ENCODE measurements at regions not wholly inside any gene's neighbourhood (a gene's known extent, or its start where the extent isn't known, plus 50 kb on each side); places are given as distances from the start of the nearest gene placed in this dataset.

DNA sequence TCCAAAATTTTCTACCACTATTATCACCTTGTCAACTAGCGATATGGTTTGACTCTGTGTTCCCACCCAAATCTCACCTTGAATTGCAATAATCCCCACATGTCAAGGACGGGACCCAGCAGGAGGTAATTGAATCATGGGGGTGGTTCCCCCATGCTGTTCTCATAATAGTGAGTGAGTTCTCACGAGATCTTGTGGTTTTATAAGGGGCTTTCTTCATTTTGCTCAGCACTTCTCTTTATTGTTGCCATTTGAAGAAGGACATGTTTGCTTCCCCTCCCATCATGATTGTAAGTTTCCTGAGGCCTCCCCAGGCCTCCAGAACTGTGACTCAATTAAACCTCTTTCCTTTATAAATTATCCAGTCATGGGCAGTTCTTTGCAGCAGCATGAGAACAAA is 73.5 kb upstream of the ZC3H12C start:
- DNase-seq (ENCODE audit: low read depth) = no peak
- H3K4me3 ChIP-seq (replicated peaks; ENCODE audit: low read depth, low read length) = no peak overlapping the region
- TF ChIP-seq, protein P1, sequence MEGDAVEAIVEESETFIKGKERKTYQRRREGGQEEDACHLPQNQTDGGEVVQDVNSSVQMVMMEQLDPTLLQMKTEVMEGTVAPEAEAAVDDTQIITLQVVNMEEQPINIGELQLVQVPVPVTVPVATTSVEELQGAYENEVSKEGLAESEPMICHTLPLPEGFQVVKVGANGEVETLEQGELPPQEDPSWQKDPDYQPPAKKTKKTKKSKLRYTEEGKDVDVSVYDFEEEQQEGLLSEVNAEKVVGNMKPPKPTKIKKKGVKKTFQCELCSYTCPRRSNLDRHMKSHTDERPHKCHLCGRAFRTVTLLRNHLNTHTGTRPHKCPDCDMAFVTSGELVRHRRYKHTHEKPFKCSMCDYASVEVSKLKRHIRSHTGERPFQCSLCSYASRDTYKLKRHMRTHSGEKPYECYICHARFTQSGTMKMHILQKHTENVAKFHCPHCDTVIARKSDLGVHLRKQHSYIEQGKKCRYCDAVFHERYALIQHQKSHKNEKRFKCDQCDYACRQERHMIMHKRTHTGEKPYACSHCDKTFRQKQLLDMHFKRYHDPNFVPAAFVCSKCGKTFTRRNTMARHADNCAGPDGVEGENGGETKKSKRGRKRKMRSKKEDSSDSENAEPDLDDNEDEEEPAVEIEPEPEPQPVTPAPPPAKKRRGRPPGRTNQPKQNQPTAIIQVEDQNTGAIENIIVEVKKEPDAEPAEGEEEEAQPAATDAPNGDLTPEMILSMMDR (IDR thresholded peaks at IDR 0.05; ENCODE audit: low read length, missing control alignments) = no peak

DNA sequence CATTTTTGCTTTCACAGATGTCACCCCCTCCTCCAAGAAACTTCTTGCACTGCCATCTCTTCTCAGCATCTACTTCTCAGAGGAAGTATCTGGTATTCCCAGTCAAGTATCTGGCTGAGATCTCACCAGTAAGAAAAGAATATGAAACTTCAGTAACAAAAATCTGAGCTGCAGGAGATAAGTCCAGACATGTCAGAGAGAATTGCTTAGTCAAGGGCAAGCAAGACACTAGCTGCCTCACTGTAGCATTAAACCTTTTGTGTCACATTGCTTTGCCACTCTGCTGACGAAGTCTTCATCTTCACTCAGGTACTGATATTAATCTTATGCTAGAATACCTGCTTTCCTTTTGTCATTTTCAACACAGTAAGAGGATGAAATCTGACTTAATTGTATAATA is 70.6 kb upstream of the ZC3H12C start:
- H3K4me3 ChIP-seq (replicated peaks; ENCODE audit: low read depth, low read length) = no peak overlapping the region
- no peak for DNase-seq (ENCODE audit: low read depth)
- TF ChIP-seq, protein P1 (IDR thresholded peaks at IDR 0.05; ENCODE audit: low read length, missing control alignments) = no peak

DNA sequence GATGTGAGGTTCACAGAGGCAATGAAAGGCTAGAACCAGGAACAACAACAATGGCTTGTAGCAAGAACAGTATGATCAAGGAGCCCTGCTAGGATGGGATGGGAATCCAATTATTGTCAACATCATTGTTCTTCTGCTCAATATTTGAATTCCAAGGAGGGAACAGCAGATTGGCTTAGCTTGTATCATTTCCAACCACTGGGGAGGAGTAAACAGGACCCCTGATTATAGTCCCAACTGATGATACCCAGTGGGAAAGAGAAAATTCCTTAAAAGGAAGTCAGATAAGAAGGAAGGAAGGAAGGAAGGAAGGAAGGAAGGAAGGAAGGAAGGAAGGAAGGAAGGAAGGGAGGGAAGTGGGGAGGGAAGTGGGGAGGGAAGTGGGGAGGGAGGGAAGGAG is 69.5 kb upstream of the ZC3H12C start:
- TF ChIP-seq, protein P1 (IDR thresholded peaks at IDR 0.05; ENCODE audit: low read length, missing control alignments) = no peak
- DNase-seq (ENCODE audit: low read depth) = no peak

DNA sequence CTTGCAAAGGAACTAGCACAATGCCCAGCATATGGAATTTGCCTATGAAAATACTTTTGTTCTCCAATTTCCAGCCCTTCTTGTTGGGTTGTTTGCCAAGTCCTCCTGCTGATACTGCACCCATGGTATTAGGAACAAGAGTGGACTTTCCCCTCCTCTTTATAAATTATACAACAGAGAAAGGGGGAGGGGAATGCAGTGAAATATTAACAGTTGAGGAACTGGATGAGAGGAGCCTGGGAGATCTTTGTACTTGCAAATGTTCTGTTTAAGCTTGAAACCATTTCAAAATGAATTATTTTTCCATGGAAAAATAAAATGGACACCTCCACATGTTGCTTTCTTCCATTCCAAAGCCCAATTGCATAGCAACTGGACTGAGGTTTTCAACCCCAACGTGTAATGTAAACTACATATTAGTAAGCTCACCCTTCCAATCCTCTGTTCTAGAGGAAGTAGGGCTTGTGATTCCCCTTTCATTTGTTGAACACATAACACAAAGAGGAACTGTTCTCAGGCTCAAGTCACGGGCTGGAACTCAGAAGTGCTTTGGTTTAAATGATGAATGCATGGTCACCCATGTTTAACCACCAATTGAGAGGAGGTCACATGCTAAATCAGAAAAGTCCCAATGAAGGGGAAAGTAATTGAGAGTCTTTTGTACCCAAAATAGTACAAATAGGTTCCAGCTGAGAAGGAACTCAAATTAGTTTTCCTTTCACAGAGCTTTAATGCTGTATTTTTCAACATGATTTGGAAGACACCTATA is 66.2 kb upstream of the ZC3H12C start:
- no peak overlapping the region for H3K4me3 ChIP-seq (replicated peaks; ENCODE audit: low read depth, low read length)
- TF ChIP-seq, protein P1 (IDR thresholded peaks at IDR 0.05; ENCODE audit: low read length, missing control alignments) = no peak
- DNase-seq (ENCODE audit: low read depth) = no peak

More for the DNA sequence above, 69.5 kb upstream of the ZC3H12C start:
- no peak overlapping the region for H3K4me3 ChIP-seq (replicated peaks; ENCODE audit: low read depth, low read length)

DNA sequence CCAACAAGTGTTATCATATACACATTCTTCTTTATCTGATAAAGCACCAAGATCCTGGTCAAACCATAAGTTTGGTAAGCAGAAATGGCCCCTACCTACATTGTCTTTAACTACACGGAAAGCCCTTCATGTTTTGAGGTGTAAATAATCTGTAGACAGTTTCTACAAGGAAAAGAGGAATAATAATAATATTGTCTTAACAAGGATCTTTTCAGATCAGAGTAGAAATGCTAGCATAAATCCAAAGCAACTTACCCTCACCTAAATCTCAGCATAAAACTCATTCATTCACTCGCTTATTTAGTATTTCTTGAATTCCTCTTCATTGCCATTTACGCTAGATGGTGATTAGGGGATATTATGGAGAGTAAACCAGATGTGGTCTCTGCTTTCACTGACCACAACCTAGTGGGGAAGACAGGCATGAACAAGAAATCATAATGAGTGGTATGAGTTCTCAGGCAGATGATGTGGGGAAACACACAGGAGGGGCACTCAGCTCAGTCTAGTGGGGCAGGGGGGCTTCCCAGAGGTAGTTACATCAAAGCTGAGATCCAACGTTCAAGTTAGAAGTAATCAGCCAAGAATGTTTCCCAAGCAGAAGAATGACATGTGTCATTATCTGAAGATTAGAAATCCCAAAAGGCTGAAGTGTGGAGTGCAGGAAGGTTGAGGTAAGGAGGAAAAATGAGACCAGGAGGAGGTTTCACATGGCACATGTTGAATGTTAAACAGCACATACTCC is 65.4 kb upstream of the ZC3H12C start:
- no peak overlapping the region for H3K4me3 ChIP-seq (replicated peaks; ENCODE audit: low read depth, low read length)
- no peak for DNase-seq (ENCODE audit: low read depth)
- TF ChIP-seq, protein P1 (IDR thresholded peaks at IDR 0.05; ENCODE audit: low read length, missing control alignments) = no peak

DNA sequence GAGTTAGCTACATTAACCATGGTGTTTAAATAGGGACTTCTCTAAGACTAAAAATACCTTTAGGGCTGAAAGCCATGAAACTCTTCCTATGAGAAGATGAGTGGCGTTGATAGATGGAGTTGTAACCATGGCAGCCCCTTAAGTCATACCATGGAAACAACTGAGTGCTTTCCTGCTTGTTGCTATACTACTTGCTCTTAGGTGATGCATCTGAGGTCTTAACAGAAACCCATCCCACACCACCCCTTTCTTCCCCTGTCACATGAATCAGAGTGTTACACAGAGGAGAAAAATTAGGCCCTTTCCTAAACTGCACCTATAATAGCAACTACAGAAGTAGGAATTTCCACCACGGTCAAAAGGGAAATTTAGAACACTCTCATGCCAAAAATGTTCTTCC is 64.3 kb upstream of the ZC3H12C start:
- H3K4me3 ChIP-seq (replicated peaks; ENCODE audit: low read depth, low read length) = no peak overlapping the region
- DNase-seq (ENCODE audit: low read depth) = no peak
- TF ChIP-seq, protein P1 (IDR thresholded peaks at IDR 0.05; ENCODE audit: low read length, missing control alignments) = no peak
